Esophagus squamous epithelium (tissue), 5 donors: ENCODE measurements at regions not wholly inside any gene's neighbourhood (a gene's known extent, or its start where the extent isn't known, plus 50 kb on each side); places are given as distances from the start of the nearest gene placed in this dataset.

Experiments used
- DNase-seq: peaks from one replicate; lab custom pipeline; 2025; lab: John Stamatoyannopoulos, UW
- H3K27ac ChIP-seq, 4 donors: fragments of 200-600 bp; sonication (generic); one replicate each; pipeline ENCODE4 v1.5.1; 2016 to 2019; ENCODE audit warnings: mild to moderate bottlenecking in 1 of 4
- H3K27me3 ChIP-seq, 4 donors: fragments of 200-600 bp; sonication (generic); 1 replicate in 3 of 4; 2 replicates in 1 of 4; pipeline versions ENCODE4 v1.5.1 to v1.6.0; 2017 to 2021; ENCODE audit warnings: antibody characterized with exemption in 1 of 4
- H3K36me3 ChIP-seq, 3 donors: fragments of 200-600 bp; sonication (generic); one replicate each; pipeline ENCODE4 v1.5.1; 2016 to 2019
- H3K4me1 ChIP-seq, 3 donors: fragments of 200-600 bp; sonication (generic); one replicate each; pipeline ENCODE4 v1.5.1; 2017 to 2019
- H3K4me3 ChIP-seq, 4 donors: fragments of 200-600 bp; sonication (generic); 1 replicate in 3 of 4; 2 replicates in 1 of 4; pipeline ENCODE4 v1.5.1; 2016 to 2019; ENCODE audit warnings: mild to moderate bottlenecking in 2 of 4, moderate library complexity in 1 of 4
- H3K9me3 ChIP-seq, 3 donors: fragments of 200-600 bp; sonication (generic); one replicate each; pipeline ENCODE4 v1.5.1; 2016 to 2019
- POLR2A ChIP-seq, 4 donors: fragments of 450-650 bp; IDR thresholded peaks; one replicate each; pipeline ENCODE4 v1.6.1; 2017; ENCODE audit warnings: antibody characterized with exemption in 4 of 4, mild to moderate bottlenecking in 4 of 4, moderate library complexity in 3 of 4
- whole genome bisulfite sequencing, 2 donors: methylation state at CpG; one replicate each; pipeline ENCODE4 v1.1.5; 2018; 5-methylcytosine and 5-hydroxymethylcytosine counted together
- intact Hi-C: fragments of 100-400 bp; cut with DNase I; formaldehyde crosslinking; loops from one replicate; pipeline ENCODE4 v1.15.0; 2022
- TF ChIP-seq, protein P1 (sequence below), 6 experiments: fragments of 450-650 bp in 4 of 6; fragments of 200-600 bp in 2 of 6; sonication (generic) in 2 of 6; IDR thresholded peaks; one replicate each; pipeline ENCODE4 v1.5.1; 2016 to 2019; ENCODE audit warnings: antibody characterized with exemption in 6 of 6, mild to moderate bottlenecking in 4 of 6, moderate library complexity in 4 of 6
- donor health status: DM: yes; HTN: yes; CAD: no.

DNA sequence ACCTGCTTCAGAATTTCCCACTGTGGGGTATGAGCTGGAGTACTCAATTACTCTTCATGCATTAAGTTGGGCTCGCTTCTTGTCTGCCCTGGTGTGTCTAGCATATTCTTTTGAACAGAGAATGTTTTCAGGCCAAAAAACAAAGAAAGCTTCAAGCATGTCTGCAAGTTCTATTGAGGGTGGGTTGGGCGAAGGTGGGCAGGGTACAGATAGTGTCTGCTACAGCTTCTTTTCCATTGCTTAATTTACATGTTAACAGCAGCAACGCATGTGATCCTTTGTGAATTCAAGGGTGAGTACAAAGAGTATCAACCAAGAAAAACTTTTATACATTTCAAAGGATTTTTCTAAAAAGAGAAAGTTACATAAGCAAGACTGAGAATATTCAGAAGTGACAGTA is 406.5 kb downstream of the IRS2 start:
- Histone ChIP-seq H3K27me3 (no peaks in the 10 kb centered on the region), H3K9me3 (no peaks in the 10 kb centered on the region), H3K4me3 (no peak overlapping the region), H3K4me1 (no peaks in the 10 kb centered on the region), H3K27ac (no peak overlapping the region), H3K36me3 (no peaks in the 10 kb centered on the region)
- intact Hi-C loops: no loop called here
- WGBS, 2 donors: 56 to 57% methylated on average over 3 of the region's 3 CpGs
- TF ChIP-seq, protein P1, sequence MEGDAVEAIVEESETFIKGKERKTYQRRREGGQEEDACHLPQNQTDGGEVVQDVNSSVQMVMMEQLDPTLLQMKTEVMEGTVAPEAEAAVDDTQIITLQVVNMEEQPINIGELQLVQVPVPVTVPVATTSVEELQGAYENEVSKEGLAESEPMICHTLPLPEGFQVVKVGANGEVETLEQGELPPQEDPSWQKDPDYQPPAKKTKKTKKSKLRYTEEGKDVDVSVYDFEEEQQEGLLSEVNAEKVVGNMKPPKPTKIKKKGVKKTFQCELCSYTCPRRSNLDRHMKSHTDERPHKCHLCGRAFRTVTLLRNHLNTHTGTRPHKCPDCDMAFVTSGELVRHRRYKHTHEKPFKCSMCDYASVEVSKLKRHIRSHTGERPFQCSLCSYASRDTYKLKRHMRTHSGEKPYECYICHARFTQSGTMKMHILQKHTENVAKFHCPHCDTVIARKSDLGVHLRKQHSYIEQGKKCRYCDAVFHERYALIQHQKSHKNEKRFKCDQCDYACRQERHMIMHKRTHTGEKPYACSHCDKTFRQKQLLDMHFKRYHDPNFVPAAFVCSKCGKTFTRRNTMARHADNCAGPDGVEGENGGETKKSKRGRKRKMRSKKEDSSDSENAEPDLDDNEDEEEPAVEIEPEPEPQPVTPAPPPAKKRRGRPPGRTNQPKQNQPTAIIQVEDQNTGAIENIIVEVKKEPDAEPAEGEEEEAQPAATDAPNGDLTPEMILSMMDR (IDR thresholded peaks at IDR 0.05): no peak
- TF ChIP-seq POLR2A (IDR thresholded peaks at IDR 0.05): no peak
- no peak for DNase-seq

- no peaks in the 10 kb centered on the region for H3K9me3 ChIP-seq
- 75 to 84% methylated on average over 4 to 9 of the region's 9 CpGs for WGBS, 2 donors
Measured at GRCh38 chr13:109376936-109377335, 409.4 kb downstream of the IRS2 start.

GRCh38 chr13:109374609-109375200 is 411.7 kb downstream of the IRS2 start:
- Histone ChIP-seq H3K4me1 (no peaks in the 10 kb centered on the region), H3K36me3 (no peaks in the 10 kb centered on the region)
- 64 to 68% methylated on average over 11 of the region's 11 CpGs for WGBS, 2 donors

More at GRCh38 chr13:109376936-109377335, 409.4 kb downstream of the IRS2 start:
- no peak for DNase-seq
- H3K36me3 ChIP-seq: no peaks in the 10 kb centered on the region
- no peaks in the 10 kb centered on the region for H3K4me1 ChIP-seq
- no peak overlapping the region for H3K4me3 ChIP-seq
- H3K27me3 ChIP-seq: peaks cover 0 to 3% (median 0%) of the 10 kb centered on the region in 4 donors
- H3K27ac ChIP-seq: no peak overlapping the region
- TF ChIP-seq, protein P1 (IDR thresholded peaks at IDR 0.05): no peak
- no peak for TF ChIP-seq POLR2A (IDR thresholded peaks at IDR 0.05)
- intact Hi-C loops: no loop called here

DNA sequence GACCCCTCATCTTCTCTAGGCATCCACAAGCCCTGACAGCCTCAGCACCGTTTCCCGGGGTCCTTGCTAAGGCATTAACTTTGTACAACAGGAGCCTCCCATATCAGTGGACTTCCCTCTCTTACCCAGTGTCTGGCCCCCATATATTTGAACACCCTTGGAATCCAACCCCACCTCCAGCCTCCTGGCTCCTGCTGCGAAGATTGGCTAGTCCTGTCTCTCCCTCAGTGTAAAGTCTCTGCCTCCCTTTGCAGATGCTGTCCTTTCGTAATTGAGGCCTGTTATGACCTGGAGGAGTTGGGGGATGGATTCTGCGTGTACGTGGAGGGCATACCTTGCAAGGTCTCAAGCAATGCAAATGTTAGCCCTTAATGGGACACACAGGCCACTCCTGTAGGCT is 413.7 kb downstream of the IRS2 start:
- DNase-seq: no peak
- intact Hi-C loops: no loop called here
- Histone ChIP-seq H3K9me3 (no peaks in the 10 kb centered on the region), H3K27ac (no peak overlapping the region), H3K27me3 (peaks cover 0 to 3% (median 0%) of the 10 kb centered on the region in 4 donors), H3K4me1 (no peaks in the 10 kb centered on the region), H3K36me3 (no peaks in the 10 kb centered on the region), H3K4me3 (no peak overlapping the region)
- WGBS, 2 donors: 93 to 99% methylated on average over 3 to 6 of the region's 6 CpGs
- no peak for TF ChIP-seq POLR2A (IDR thresholded peaks at IDR 0.05)
- TF ChIP-seq, protein P1 (IDR thresholded peaks at IDR 0.05): no peak

More at GRCh38 chr13:109374609-109375200, 411.7 kb downstream of the IRS2 start:
- intact Hi-C loops: no loop called here
- DNase-seq: no peak
- Histone ChIP-seq H3K27ac (no peak overlapping the region), H3K27me3 (peaks cover 0 to 3% (median 0%) of the 10 kb centered on the region in 4 donors), H3K4me3 (no peak overlapping the region), H3K9me3 (no peaks in the 10 kb centered on the region)
- TF ChIP-seq POLR2A (IDR thresholded peaks at IDR 0.05): no peak
- TF ChIP-seq, protein P1 (IDR thresholded peaks at IDR 0.05): no peak

- Histone ChIP-seq H3K27me3 (peaks cover 0 to 3% (median 0%) of the 10 kb centered on the region in 4 donors), H3K36me3 (no peaks in the 10 kb centered on the region), H3K4me3 (no peak overlapping the region), H3K27ac (no peak overlapping the region), H3K9me3 (no peaks in the 10 kb centered on the region), H3K4me1 (no peaks in the 10 kb centered on the region)
- no peak for DNase-seq
- intact Hi-C loops: no loop called here
- 58 to 67% methylated on average over 4 to 7 of the region's 8 CpGs for WGBS, 2 donors
- TF ChIP-seq POLR2A (IDR thresholded peaks at IDR 0.05): no peak
- TF ChIP-seq, protein P1 (IDR thresholded peaks at IDR 0.05): no peak
Measured at GRCh38 chr13:109371066-109371465, 415.3 kb downstream of the IRS2 start.
